ENCODE measurements at regions not wholly inside any gene's neighbourhood (a gene's known extent, or its start where the extent isn't known, plus 50 kb on each side); places are given as distances from the start of the nearest gene placed in this dataset.

DNA sequence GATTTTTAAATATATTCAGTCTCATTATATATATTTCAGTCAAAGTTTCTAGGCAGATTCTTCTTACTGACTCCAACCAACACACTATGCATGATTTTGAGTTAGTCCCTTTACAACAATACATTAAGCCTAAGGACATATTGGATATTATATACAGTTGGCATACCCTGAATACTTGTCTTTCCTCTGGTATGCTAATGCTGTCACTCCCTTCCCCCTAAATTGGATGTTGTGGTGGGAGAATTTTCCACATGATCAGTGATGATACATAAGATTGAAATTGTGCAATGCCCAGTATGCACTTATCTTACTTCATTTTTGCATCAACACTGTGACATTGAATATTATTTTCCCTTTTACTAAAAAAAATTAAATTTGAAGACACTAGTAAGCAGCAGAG, 935.2 kb downstream of the PCDH7 start:
- TF ChIP-seq POLR2A (IDR thresholded peaks at IDR 0.05; ENCODE audit: low read depth, low read length) (no peak), TAF1 (IDR thresholded peaks at IDR 0.05; ENCODE audit: borderline replicate concordance, low read depth, low read length) (no peak), POLR2AphosphoS5 (IDR thresholded peaks at IDR 0.05; ENCODE audit: low read depth, low read length) (no peak)
